WTC11 (cell line): ENCODE measurements at regions not wholly inside any gene's neighbourhood (a gene's known extent, or its start where the extent isn't known, plus 50 kb on each side); places are given as distances from the start of the nearest gene placed in this dataset.

Experiments
- ATAC-seq: fragments of 200-7000 bp; cut with Tn5 transposase; 2 replicates; pipeline ENCODE4 v1.10.0; 2021; ENCODE audit warnings: mild to moderate bottlenecking, moderate library complexity
- CTCF ChIA-PET: fragments of 300-600 bp; sonication (Branson Sonifier 250); formaldehyde crosslinking; loops from one replicate; lab custom pipeline; 2021; ENCODE audit warnings: antibody characterized with exemption; lab: Charles Lee
- POLR2A ChIA-PET: fragments of 350-600 bp; sonication (Branson Sonifier 250); formaldehyde crosslinking; loops from one replicate; lab custom pipeline; 2021; ENCODE audit warnings: antibody characterized with exemption; lab: Charles Lee
- DNase-seq: peaks from one replicate; pipeline ENCODE4 v3.0.0; 2021; ENCODE audit warnings: low spot score
- H3K27ac Mint-ChIP-seq: 2 replicates; pipeline ENCODE4 v1.8.0; 2021; ENCODE audit warnings: mixed read lengths
- H3K27me3 Mint-ChIP-seq: 2 replicates; pipeline ENCODE4 v1.8.0; 2021; ENCODE audit warnings: low read depth, mild to moderate bottlenecking, moderate library complexity, mixed read lengths
- H3K36me3 Mint-ChIP-seq: 2 replicates; pipeline ENCODE4 v1.8.0; 2021; ENCODE audit warnings: mixed read lengths
- H3K4me1 Mint-ChIP-seq: 2 replicates; pipeline ENCODE4 v1.8.0; 2022; ENCODE audit warnings: mixed read lengths
- H3K4me3 Mint-ChIP-seq: 2 replicates; pipeline ENCODE4 v1.8.0; 2021; ENCODE audit warnings: mild to moderate bottlenecking, moderate library complexity, mixed read lengths
- H3K9me3 Mint-ChIP-seq: 2 replicates; pipeline ENCODE4 v1.8.0; 2021; ENCODE audit warnings: mixed read lengths
- AFF4 ChIP-seq: sonication (generic); formaldehyde crosslinking; IDR thresholded peaks from 2 replicates; pipeline ENCODE4 v1.8.1; 2023; ENCODE audit warnings: mild to moderate bottlenecking, missing genetic modification reagents, borderline replicate concordance
- FOXJ3 ChIP-seq: sonication (generic); formaldehyde crosslinking; IDR thresholded peaks from 2 replicates; pipeline ENCODE4 v1.9.0; 2021; ENCODE audit warnings: missing genetic modification reagents, mild to moderate bottlenecking, borderline replicate concordance
- GRHL2 ChIP-seq: fragments of 250-450 bp; sonication (Bioruptor Pico); IDR thresholded peaks from 2 replicates; pipeline ENCODE4 v1.8.0; 2022; ENCODE audit warnings: mild to moderate bottlenecking, moderate library complexity; ENCODE audit not compliant: insufficient replicate concordance, severe bottlenecking
- HMGXB4 ChIP-seq: sonication (generic); formaldehyde crosslinking; IDR thresholded peaks from 2 replicates; pipeline ENCODE4 v1.8.1; 2023; ENCODE audit warnings: mild to moderate bottlenecking, moderate library complexity, missing genetic modification reagents
- IRF2 ChIP-seq: sonication (generic); formaldehyde crosslinking; IDR thresholded peaks from 2 replicates; pipeline ENCODE4 v1.8.0; 2022; ENCODE audit warnings: low read depth, missing genetic modification reagents, borderline replicate concordance
- JAZF1 ChIP-seq: fragments of 250-450 bp; sonication (Bioruptor Pico); IDR thresholded peaks from 2 replicates; pipeline ENCODE4 v1.9.0; 2021; ENCODE audit warnings: moderate library complexity, mild to moderate bottlenecking, inconsistent platforms
- JUN ChIP-seq: sonication (generic); formaldehyde crosslinking; IDR thresholded peaks from 2 replicates; pipeline ENCODE4 v1.8.0; 2023; ENCODE audit warnings: mild to moderate bottlenecking, missing genetic modification reagents
- MXD4 ChIP-seq: fragments of 250-450 bp; sonication (Bioruptor Pico); IDR thresholded peaks from 2 replicates; pipeline ENCODE4 v1.8.0; 2021; ENCODE audit warnings: mild to moderate bottlenecking, moderate library complexity, borderline replicate concordance
- MYBL2 ChIP-seq: sonication (generic); formaldehyde crosslinking; IDR thresholded peaks from 2 replicates; pipeline ENCODE4 v1.8.1; 2023; ENCODE audit warnings: mild to moderate bottlenecking, moderate library complexity, missing genetic modification reagents
- NFATC4 ChIP-seq: fragments of 250-450 bp; sonication (Bioruptor Pico); IDR thresholded peaks from 2 replicates; pipeline ENCODE4 v1.9.0; 2021; ENCODE audit warnings: mild to moderate bottlenecking
- NR2C2 ChIP-seq: sonication (generic); formaldehyde crosslinking; IDR thresholded peaks from 2 replicates; pipeline ENCODE4 v1.8.0; 2022; ENCODE audit warnings: mild to moderate bottlenecking, missing genetic modification reagents
- SOX15 ChIP-seq: fragments of 250-450 bp; sonication (Bioruptor Pico); IDR thresholded peaks from 2 replicates; pipeline ENCODE4 v1.9.0; 2021; ENCODE audit warnings: mild to moderate bottlenecking
- ZBTB21 ChIP-seq: sonication (generic); formaldehyde crosslinking; IDR thresholded peaks from 2 replicates; pipeline ENCODE4 v1.8.1; 2023; ENCODE audit warnings: mild to moderate bottlenecking, missing genetic modification reagents, borderline replicate concordance
- ZNF232 ChIP-seq: sonication (generic); formaldehyde crosslinking; IDR thresholded peaks from 2 replicates; pipeline ENCODE4 v1.8.0; 2022; ENCODE audit warnings: mild to moderate bottlenecking, missing genetic modification reagents
- ZNF263 ChIP-seq: sonication (generic); formaldehyde crosslinking; IDR thresholded peaks from 2 replicates; pipeline ENCODE4 v1.8.1; 2022; ENCODE audit warnings: low read depth, mild to moderate bottlenecking, moderate library complexity, missing genetic modification reagents
- ZNF671 ChIP-seq: fragments of 250-450 bp; sonication (Bioruptor Pico); IDR thresholded peaks from 2 replicates; pipeline ENCODE4 v1.8.0; 2021; ENCODE audit warnings: mild to moderate bottlenecking
- TF ChIP-seq, protein P1 (sequence below): fragments of 250-450 bp; sonication (Bioruptor Pico); IDR thresholded peaks from 2 replicates; pipeline ENCODE4 v1.9.0; 2021; ENCODE audit warnings: mild to moderate bottlenecking
- TF ChIP-seq, protein P2 (sequence below): sonication (generic); formaldehyde crosslinking; IDR thresholded peaks from 2 replicates; pipeline ENCODE4 v1.8.1; 2022; ENCODE audit warnings: missing genetic modification reagents, borderline replicate concordance
- TF ChIP-seq, protein P3 (sequence below): sonication (generic); formaldehyde crosslinking; conservative IDR thresholded peaks from 2 replicates; pipeline ENCODE4 v1.8.1; 2023; ENCODE audit warnings: mild to moderate bottlenecking, low read depth, missing genetic modification reagents, moderate library complexity
- TF ChIP-seq, protein P4 (sequence below): fragments of 250-450 bp; sonication (Bioruptor Pico); IDR thresholded peaks from 2 replicates; pipeline ENCODE4 v2.1.2; 2022; ENCODE audit warnings: mild to moderate bottlenecking, moderate library complexity

- no peak for TF ChIP-seq ZNF232 (CRISPR knock-in tag)
- no peak for TF ChIP-seq NFATC4
- TF ChIP-seq ZBTB21 (CRISPR knock-in tag): no peak
- no peak for TF ChIP-seq NR2C2 (CRISPR knock-in tag)
- CTCF ChIA-PET: interaction anchor here (1.4 kb wide), 1 partner anchor 162 kb away, joined by 4 read pairs; no protein-coding TSS in a partner anchor
- POLR2A ChIA-PET: no interaction called here
- DNase-seq (no peak), ATAC-seq (peak; percentile 47; the same call in 1 of the 2 replicates)
- Mint-ChIP-seq H3K27me3 (no peaks in the 10 kb centered on the region), H3K4me3 (no peak overlapping the region), H3K27ac (no peak overlapping the region), H3K4me1 (0 out of 2 replicates have a peak, but pooled peaks cover 3% of the 10 kb centered on the region), H3K36me3 (no peaks in the 10 kb centered on the region), H3K9me3 (no peaks in the 10 kb centered on the region)
These were observed 124.8 kb upstream of the COL5A2 start for GRCh38 chr2:189304360-189304759.

GRCh38 chr2:189305291-189305943 is 125.9 kb upstream of the COL5A2 start:
- H3K36me3 Mint-ChIP-seq: no peaks in the 10 kb centered on the region
- CTCF ChIA-PET: no interaction called here
- DNase-seq (no peak), ATAC-seq (no peak)
- H3K27me3 Mint-ChIP-seq: no peaks in the 10 kb centered on the region
- TF ChIP-seq NR2C2 (CRISPR knock-in tag) (no peak), GRHL2 (CRISPR knock-in tag) (no peak), HMGXB4 (CRISPR knock-in tag) (no peak), MYBL2 (CRISPR knock-in tag) (no peak), MXD4 (CRISPR knock-in tag) (no peak), ZBTB21 (CRISPR knock-in tag) (no peak), JUN (CRISPR knock-in tag) (no peak), AFF4 (CRISPR knock-in tag) (no peak), FOXJ3 (no peak)
- TF ChIP-seq, protein P1, sequence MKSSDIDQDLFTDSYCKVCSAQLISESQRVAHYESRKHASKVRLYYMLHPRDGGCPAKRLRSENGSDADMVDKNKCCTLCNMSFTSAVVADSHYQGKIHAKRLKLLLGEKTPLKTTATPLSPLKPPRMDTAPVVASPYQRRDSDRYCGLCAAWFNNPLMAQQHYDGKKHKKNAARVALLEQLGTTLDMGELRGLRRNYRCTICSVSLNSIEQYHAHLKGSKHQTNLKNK: no peak
- TF ChIP-seq, protein P2, sequence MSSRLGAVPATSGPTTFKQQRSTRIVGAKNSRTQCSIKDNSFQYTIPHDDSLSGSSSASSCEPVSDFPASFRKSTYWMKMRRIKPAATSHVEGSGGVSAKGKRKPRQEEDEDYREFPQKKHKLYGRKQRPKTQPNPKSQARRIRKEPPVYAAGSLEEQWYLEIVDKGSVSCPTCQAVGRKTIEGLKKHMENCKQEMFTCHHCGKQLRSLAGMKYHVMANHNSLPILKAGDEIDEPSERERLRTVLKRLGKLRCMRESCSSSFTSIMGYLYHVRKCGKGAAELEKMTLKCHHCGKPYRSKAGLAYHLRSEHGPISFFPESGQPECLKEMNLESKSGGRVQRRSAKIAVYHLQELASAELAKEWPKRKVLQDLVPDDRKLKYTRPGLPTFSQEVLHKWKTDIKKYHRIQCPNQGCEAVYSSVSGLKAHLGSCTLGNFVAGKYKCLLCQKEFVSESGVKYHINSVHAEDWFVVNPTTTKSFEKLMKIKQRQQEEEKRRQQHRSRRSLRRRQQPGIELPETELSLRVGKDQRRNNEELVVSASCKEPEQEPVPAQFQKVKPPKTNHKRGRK (CRISPR knock-in tag): no peak
- no peak overlapping the region for H3K4me3 Mint-ChIP-seq
- H3K4me1 Mint-ChIP-seq: 0 out of 2 replicates have a peak, but pooled peaks cover 3% of the 10 kb centered on the region
- no peak overlapping the region for H3K27ac Mint-ChIP-seq
- peaks cover under 1% of the 10 kb centered on the region; the same call in 1 of the 2 replicates for H3K9me3 Mint-ChIP-seq
- POLR2A ChIA-PET: no interaction called here

DNA sequence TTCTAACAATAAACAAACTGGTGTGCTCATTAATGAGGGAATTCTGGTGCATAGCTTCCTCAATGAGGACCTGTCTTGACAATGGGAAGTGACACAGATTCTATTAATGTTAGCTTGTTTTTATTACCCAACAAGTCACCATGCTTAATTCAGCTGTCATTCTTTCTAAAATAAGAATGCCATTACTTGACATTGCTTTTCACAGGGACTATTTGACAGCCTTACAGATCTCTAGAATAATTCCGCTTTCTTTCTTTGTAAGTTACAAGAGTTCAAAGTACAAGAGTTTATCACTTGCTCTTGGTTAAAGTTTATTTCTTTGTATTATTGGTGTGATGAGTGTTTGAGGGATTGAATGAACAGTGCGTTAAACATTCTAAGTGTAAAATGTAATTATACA is 127.0 kb upstream of the COL5A2 start:
- ATAC-seq (no peak), DNase-seq (no peak)
- Mint-ChIP-seq H3K36me3 (no peaks in the 10 kb centered on the region), H3K27ac (no peak overlapping the region), H3K4me3 (no peak overlapping the region), H3K27me3 (no peaks in the 10 kb centered on the region), H3K9me3 (peaks cover 3% of the 10 kb centered on the region; the same call in 1 of the 2 replicates), H3K4me1 (0 out of 2 replicates have a peak, but pooled peaks cover 3% of the 10 kb centered on the region)
- CTCF ChIA-PET: no interaction called here
- POLR2A ChIA-PET: no interaction called here
- TF ChIP-seq SOX15 (CRISPR knock-in tag) (no peak), ZNF671 (no peak), JAZF1 (CRISPR knock-in tag) (no peak), IRF2 (CRISPR knock-in tag) (no peak), ZNF263 (CRISPR knock-in tag) (no peak), JUN (CRISPR knock-in tag) (no peak)
- TF ChIP-seq, protein P3, sequence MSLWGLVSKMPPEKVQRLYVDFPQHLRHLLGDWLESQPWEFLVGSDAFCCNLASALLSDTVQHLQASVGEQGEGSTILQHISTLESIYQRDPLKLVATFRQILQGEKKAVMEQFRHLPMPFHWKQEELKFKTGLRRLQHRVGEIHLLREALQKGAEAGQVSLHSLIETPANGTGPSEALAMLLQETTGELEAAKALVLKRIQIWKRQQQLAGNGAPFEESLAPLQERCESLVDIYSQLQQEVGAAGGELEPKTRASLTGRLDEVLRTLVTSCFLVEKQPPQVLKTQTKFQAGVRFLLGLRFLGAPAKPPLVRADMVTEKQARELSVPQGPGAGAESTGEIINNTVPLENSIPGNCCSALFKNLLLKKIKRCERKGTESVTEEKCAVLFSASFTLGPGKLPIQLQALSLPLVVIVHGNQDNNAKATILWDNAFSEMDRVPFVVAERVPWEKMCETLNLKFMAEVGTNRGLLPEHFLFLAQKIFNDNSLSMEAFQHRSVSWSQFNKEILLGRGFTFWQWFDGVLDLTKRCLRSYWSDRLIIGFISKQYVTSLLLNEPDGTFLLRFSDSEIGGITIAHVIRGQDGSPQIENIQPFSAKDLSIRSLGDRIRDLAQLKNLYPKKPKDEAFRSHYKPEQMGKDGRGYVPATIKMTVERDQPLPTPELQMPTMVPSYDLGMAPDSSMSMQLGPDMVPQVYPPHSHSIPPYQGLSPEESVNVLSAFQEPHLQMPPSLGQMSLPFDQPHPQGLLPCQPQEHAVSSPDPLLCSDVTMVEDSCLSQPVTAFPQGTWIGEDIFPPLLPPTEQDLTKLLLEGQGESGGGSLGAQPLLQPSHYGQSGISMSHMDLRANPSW (CRISPR knock-in tag): no peak
- TF ChIP-seq, protein P4, sequence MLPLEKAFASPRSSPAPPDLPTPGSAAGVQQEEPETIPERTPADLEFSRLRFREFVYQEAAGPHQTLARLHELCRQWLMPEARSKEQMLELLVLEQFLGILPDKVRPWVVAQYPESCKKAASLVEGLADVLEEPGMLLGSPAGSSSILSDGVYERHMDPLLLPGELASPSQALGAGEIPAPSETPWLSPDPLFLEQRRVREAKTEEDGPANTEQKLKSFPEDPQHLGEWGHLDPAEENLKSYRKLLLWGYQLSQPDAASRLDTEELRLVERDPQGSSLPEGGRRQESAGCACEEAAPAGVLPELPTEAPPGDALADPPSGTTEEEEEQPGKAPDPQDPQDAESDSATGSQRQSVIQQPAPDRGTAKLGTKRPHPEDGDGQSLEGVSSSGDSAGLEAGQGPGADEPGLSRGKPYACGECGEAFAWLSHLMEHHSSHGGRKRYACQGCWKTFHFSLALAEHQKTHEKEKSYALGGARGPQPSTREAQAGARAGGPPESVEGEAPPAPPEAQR (CRISPR knock-in tag): no peak
